Right atrium auricular region (tissue), 2 donors: ENCODE measurements at regions not wholly inside any gene's neighbourhood (a gene's known extent, or its start where the extent isn't known, plus 50 kb on each side); places are given as distances from the start of the nearest gene placed in this dataset.

Experiments used
- DNase-seq: peaks from one replicate; pipeline ENCODE4 v3.0.0-alpha.2; 2019; ENCODE audit warnings: low spot score
- H3K27ac ChIP-seq, 2 donors: fragments of 200-600 bp; sonication (generic); 1 replicate in 1 of 2; 2 replicates in 1 of 2; pipeline ENCODE4 v1.5.1; 2016 to 2019
- H3K27me3 ChIP-seq, 2 donors: fragments of 200-600 bp; sonication (generic); one replicate each; pipeline versions ENCODE4 v1.5.1 to v1.6.0; 2017 to 2019
- H3K36me3 ChIP-seq: fragments of 200-600 bp; sonication (generic); one replicate; pipeline ENCODE4 v1.5.1; 2016
- H3K4me1 ChIP-seq, 2 donors: fragments of 200-600 bp; sonication (generic); one replicate each; pipeline versions ENCODE4 v1.5.1 to v1.6.0; 2017 to 2019
- H3K4me3 ChIP-seq, 2 donors: fragments of 200-600 bp; sonication (generic); 1 replicate in 1 of 2; 2 replicates in 1 of 2; pipeline ENCODE4 v1.5.1; 2017 to 2019; ENCODE audit warnings: mild to moderate bottlenecking in 1 of 2, moderate library complexity in 1 of 2
- H3K9me3 ChIP-seq, 2 donors: fragments of 200-600 bp; sonication (generic); one replicate each; pipeline ENCODE4 v1.5.1; 2019
- TF ChIP-seq, protein P1 (sequence below), 2 donors: fragments of 200-600 bp; sonication (generic); IDR thresholded peaks; one replicate each; pipeline ENCODE4 v1.5.1; 2019; ENCODE audit warnings: antibody characterized with exemption in 2 of 2

DNA sequence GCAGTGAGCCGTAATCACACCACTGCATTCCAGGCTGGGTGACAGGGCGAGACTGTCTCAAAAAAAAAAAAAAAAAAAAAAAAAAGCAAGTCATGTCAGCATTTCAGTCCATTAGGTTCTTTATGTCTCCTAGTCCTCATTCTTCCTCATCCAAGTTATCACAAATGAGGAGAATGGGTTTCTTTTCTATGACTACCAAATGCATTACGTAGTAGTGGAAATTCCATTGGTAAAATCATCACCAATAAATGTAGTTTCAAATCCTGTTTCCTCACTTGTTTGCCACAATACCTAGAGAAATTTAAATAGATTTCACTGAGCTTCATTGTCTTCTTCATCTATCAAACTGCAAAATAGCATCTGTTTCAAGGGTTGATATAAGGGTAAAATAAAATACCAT, 317.6 kb upstream of the MME start:
- no peaks in the 10 kb centered on the region for H3K36me3 ChIP-seq
- TF ChIP-seq, protein P1, sequence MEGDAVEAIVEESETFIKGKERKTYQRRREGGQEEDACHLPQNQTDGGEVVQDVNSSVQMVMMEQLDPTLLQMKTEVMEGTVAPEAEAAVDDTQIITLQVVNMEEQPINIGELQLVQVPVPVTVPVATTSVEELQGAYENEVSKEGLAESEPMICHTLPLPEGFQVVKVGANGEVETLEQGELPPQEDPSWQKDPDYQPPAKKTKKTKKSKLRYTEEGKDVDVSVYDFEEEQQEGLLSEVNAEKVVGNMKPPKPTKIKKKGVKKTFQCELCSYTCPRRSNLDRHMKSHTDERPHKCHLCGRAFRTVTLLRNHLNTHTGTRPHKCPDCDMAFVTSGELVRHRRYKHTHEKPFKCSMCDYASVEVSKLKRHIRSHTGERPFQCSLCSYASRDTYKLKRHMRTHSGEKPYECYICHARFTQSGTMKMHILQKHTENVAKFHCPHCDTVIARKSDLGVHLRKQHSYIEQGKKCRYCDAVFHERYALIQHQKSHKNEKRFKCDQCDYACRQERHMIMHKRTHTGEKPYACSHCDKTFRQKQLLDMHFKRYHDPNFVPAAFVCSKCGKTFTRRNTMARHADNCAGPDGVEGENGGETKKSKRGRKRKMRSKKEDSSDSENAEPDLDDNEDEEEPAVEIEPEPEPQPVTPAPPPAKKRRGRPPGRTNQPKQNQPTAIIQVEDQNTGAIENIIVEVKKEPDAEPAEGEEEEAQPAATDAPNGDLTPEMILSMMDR (IDR thresholded peaks at IDR 0.05): no peak

DNA sequence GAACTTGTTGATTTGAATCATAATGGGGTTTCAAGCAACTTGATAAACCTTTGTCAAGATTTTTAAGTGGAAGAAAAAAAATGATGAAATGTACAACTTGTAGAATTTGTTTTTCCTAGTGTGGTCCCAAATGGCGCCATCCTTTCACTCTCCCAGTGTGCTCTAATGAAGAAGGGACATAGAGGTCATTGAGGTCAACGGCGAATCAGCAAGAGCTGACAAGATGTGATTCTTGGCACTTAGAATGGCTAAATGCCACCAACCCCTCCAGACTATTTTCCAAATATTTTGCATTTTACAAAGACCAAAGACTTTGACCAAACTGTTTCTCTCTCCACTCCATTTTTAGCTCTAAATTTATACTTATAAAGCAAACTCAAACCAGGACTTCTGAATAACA, 320.2 kb upstream of the MME start:
- TF ChIP-seq, protein P1 (IDR thresholded peaks at IDR 0.05): no peak

More for the DNA sequence above, 317.6 kb upstream of the MME start:
- no peak for DNase-seq
- Histone ChIP-seq H3K27me3 (no peaks in the 10 kb centered on the region), H3K27ac (no peak overlapping the region), H3K9me3 (no peaks in the 10 kb centered on the region), H3K4me3 (no peak overlapping the region), H3K4me1 (no peaks in the 10 kb centered on the region)

DNA sequence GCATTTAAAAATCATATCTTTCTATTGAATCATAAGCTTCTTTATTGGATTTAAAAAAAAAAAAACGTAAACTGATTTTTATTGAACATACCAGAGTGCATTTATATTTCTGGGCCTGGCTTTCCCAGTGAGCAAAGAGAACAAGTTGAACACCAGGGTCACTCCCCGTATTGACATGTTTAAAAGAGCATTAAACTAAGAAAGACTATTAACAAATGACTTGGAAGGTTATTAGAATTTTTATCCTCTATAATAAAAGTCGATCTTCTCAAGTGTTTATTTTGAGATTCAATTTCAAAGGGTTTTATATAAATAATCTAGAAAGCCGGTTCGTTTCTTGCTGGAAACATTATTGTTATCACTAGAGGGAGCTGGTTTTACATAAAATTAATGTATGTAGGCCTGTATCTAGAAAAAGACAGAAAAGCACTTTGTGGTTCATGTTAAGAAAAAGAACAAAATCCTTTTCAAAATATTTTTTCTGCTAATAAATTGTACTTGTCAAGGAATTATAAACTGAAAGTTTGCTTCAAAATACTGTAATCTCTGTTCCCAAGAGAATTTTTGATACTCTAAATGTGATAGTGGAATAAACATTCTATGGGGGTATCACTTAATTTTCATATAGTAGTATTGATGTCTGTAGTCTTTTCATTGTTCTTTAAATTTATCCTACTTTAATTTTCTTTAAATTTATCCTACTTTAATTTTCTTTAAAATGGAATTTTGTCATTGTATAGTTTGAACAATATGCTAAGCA, 321.8 kb upstream of the MME start:
- no peaks in the 10 kb centered on the region for H3K4me1 ChIP-seq
- no peaks in the 10 kb centered on the region for H3K27me3 ChIP-seq
- H3K27ac ChIP-seq: no peak overlapping the region
- no peaks in the 10 kb centered on the region for H3K9me3 ChIP-seq
- TF ChIP-seq, protein P1 (IDR thresholded peaks at IDR 0.05): peak; percentile 11 to 61
- DNase-seq: no peak
- no peaks in the 10 kb centered on the region for H3K36me3 ChIP-seq
- H3K4me3 ChIP-seq: no peak overlapping the region

More for the DNA sequence above, 320.2 kb upstream of the MME start:
- H3K4me1 ChIP-seq: no peaks in the 10 kb centered on the region
- H3K9me3 ChIP-seq: no peaks in the 10 kb centered on the region
- H3K27me3 ChIP-seq: no peaks in the 10 kb centered on the region
- H3K4me3 ChIP-seq: no peak overlapping the region
- no peaks in the 10 kb centered on the region for H3K36me3 ChIP-seq
- DNase-seq: no peak
- no peak overlapping the region for H3K27ac ChIP-seq

DNA sequence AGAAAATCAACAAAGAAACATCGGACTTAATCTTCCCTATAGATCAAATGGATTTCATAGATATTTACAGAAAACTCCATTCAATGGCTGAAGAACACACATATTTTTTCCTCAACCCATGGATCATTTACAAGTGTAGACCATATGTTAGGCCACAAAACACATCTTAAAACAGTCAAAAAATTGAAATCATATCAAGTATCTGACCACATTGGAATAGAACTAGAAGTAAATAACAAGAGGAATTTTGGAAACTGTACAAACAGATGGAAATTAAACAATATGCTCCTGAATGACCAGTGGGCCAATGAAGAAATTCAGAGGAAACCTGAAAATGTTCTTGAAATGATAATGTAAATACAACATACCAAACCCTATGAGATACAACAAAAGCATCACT, 323.1 kb upstream of the GPR149 start:
- no peaks in the 10 kb centered on the region for H3K4me1 ChIP-seq
- no peaks in the 10 kb centered on the region for H3K27me3 ChIP-seq
- no peak overlapping the region for H3K27ac ChIP-seq
- no peaks in the 10 kb centered on the region for H3K9me3 ChIP-seq
- no peak for DNase-seq
- H3K4me3 ChIP-seq: no peak overlapping the region
- TF ChIP-seq, protein P1 (IDR thresholded peaks at IDR 0.05): no peak
- H3K36me3 ChIP-seq: no peaks in the 10 kb centered on the region

DNA sequence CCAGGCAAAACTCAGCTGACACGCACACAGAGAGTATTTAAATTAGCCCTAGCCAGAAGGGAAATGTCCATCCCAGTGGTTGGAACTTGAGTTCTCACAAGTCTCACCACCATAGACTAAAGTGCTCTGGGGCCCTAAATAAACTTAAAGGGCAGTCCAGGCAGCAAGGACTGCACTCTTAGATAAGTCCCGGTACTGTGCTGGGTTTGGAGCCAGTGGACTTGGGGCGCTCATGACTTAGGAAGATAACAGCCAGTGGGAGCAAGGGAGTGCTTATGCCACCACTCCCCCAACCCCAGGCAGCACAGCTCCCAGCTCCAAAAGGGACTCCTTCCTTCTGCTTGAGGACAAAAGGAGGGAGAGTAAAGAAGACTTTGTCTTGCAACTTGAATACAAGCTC, 319.5 kb upstream of the GPR149 start:
- TF ChIP-seq, protein P1 (IDR thresholded peaks at IDR 0.05): no peak
- Histone ChIP-seq H3K9me3 (no peaks in the 10 kb centered on the region), H3K27ac (no peak overlapping the region), H3K4me3 (no peak overlapping the region), H3K4me1 (no peaks in the 10 kb centered on the region), H3K27me3 (no peaks in the 10 kb centered on the region), H3K36me3 (no peaks in the 10 kb centered on the region)
- DNase-seq: no peak

DNA sequence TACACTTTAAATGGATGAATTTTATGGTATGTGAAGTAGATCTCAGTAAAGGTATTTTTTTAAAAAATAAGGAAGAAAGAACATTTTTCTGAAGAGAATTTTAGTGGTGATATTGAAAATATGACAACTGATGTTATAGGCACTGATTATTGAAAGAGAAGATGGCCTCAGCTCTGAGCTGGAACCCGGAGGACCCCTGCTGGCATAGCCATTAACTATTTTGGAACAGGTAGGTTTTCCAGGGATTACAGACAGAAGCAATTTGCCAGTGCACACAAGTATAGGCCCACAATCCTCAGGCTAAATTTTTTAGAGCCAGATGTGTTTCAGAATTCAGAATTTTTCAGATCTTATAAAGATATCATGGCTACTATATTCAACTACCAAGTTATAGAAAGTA, 315.9 kb upstream of the GPR149 start:
- DNase-seq: no peak
- H3K27me3 ChIP-seq: no peaks in the 10 kb centered on the region

More for the DNA sequence above, 315.9 kb upstream of the GPR149 start:
- H3K4me1 ChIP-seq: no peaks in the 10 kb centered on the region
- no peaks in the 10 kb centered on the region for H3K36me3 ChIP-seq
- peaks cover 0 to 5% of the 10 kb centered on the region in 2 donors for H3K9me3 ChIP-seq
- H3K27ac ChIP-seq: no peak overlapping the region
- TF ChIP-seq, protein P1 (IDR thresholded peaks at IDR 0.05): no peak
- no peak overlapping the region for H3K4me3 ChIP-seq
